ENCODE measurements at regions not wholly inside any gene's neighbourhood (a gene's known extent, or its start where the extent isn't known, plus 50 kb on each side); places are given as distances from the start of the nearest gene placed in this dataset.

- no peak for DNase-seq
Observed at GRCh38 chr20:19807946-19808330, 49.9 kb downstream of the RIN2 start.

GRCh38 chr20:19808498-19808897, 50.4 kb downstream of the RIN2 start:
- DNase-seq, result no peak

DNA sequence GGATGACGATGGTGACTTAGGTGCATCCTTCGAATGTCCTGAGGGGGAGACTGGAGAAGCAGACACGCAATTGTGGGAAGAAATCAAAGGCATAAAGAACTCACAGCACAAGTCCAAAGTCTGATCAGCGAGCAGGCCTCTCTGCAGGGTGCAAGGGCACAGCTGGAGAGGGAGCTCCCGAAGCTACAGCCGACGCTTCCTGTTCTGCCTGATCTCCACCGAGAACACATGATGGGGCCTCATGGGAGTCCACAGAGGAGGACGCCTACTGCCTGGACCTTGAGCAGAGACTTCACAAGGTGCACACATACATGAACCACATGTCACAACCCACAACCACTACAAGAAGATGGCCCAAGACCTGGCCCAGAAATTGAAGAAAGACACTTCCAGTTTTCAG, 51.4 kb downstream of the RIN2 start:
- no peak for DNase-seq

- no peak for DNase-seq
Observed at GRCh38 chr20:19811231-19811630, 53.2 kb downstream of the RIN2 start.

- no peak for DNase-seq
Observed at GRCh38 chr20:19812056-19812455, 54.0 kb downstream of the RIN2 start.

DNA sequence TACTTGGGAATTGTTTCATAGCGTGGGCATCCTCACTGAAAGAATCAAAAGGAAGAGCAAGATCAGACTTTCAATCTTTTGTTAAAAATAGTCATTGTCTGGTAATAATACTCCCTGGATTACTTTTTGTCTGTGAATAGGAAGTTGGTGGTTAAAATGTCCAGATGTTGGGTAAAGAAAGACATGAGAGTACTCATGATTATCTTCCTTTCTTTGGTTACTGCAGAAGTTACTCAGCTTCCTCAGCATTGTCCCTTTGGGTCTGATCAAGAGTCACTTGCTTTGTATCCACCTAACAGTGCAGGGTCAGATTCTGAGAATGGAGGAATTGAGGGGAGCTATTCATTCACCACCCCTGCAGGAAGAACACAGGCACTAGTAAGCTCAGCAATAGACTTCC, 54.6 kb downstream of the RIN2 start:
- no peak for DNase-seq

DNA sequence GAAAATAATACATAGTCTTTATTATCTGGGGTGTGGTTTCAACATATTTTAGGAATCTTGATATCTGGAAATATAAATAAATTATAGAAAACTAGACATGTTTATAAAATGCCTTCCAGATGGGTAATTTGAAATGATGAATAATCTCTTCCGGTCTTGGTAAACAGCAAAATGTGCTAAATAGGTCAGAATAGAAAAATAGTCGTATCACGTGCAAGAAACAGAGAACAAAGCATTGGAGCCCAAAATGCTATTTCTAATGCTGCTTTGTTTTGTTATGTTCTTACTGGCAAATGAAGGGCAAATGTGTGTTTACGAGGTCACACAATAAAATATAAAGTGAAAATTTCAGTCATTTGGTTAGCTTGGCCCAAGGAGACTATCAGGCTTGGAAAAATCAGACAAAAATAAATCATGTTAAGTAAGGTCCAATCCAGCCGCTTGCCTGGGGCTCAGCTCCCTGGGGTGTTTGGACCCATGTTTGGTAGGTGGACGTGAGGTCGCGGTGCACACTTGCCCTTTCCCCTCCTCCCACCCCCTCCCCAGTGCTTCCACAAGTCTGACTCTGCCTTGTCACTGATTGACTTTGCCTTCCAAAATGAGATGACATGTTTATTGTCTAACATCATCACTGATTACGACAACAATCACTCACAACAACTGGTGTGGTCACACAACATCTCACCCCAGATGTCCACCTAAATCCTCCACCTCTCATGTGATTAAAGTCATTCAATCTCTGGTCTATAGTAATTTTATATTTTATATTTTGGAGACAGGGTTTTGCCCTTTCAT, 56.0 kb downstream of the RIN2 start:
- DNase-seq, result no peak

- peak; percentile 9 for DNase-seq
Observed at GRCh38 chr20:19815553-19815991, 57.5 kb downstream of the RIN2 start.

DNA sequence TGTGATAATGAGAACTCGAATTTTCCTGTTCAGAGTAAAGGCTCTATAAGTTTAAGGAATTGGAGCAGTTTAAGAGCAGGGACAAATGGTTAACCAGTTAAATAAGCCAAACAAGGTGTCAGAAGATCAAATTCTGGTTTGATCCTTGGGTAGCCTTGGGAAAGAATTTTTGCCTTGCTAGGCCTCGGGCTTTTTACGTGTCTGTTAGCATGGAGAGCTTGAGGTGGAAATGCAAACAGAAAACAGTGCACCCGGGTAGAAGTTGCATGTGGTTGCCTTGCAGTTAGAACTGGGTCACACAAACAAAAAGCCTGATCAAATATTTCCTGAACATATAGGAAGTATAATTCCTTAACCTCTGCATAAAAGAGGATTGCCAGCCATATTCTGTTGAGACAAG, 58.3 kb downstream of the RIN2 start:
- DNase-seq, result no peak

DNA sequence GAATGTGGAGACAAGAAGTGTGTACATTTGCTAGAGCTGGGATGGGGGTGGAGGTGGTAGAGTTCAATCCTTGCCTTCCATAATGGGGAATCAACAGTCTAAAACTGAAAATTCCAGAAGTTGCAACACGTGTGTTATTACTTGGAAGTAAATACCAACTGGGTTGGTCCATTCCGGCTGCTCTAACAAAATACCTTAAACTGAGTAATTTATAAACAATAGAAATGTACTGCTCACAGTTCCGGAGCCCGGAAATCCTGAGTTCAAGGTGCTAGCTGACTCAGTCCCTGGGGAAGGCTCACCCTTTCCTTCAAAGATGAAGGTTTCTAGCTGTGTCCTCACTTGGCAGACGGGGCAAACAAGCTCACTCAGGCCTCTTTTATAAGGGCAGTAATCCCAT, 59.0 kb downstream of the RIN2 start:
- DNase-seq, result no peak

DNA sequence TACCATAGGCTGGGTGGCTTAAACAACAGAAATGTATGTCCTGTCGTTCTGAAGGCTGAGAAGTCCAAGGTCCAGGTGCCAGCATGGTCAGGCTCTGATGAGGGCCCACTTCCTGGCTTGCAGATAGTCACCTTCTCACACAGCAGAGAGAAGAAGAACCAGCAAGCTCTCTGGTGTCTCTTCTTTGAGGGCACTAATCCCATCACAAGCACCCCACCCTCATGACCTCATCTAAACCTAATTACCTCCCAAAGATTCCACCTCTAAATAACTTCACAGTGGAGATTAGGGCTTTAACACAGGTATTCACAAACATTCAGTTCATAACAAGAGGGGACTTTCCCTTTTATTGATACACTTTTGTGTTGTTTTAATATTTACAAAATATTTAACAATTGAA, 61.1 kb downstream of the RIN2 start:
- no peak for DNase-seq

DNA sequence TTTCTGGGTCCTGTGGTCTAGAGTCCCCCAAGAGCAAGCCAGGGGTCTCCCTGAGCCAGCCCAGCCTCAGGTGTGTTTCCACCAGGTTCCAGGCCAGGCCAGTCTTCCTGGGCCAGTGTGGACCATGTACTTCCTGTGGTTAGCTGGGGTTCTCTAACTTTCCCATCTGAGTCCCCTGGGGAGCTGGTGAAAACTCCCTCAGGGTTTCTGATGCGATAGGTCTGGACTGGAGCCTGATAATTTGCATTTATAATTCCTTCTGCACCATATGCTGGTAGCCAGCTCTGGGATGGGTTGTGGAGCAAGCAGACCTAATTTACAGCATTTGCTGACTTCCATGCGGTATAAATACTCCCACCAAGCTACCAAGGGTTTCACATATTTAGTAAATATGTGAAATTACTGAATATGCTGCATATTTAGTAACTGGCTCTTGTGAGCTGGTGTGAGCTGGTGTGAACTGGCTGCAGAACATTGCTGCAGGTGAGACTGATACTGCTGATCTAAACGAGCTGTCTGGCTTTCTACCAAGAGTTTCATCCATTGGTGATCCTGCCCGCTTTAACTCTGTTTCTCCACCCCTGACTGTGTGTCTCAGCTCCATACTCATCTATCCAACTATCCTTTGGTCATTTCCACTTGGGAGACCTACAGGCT, 62.6 kb downstream of the RIN2 start:
- DNase-seq, result no peak

- no peak for DNase-seq
Observed at GRCh38 chr20:19821606-19822005, 63.5 kb downstream of the RIN2 start.

DNA sequence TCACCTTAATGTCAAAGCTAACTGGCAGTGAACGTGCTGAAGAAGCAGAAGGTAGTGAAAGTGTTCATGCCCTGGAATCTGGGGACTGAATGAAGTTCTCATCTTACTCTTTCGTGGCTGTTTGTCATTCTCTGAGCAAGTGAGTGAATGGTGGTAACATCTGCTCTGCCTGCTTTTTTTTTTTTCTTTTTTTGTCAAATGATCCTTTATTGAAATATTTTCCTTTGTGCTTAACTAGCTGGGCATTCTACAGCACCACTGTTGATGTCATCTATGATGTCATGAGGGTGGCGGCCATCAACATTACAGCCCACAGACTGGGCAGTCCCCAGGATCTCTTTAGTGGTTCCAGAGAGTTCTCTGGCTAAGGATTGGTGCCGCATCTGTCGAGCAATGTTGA, 65.2 kb downstream of the RIN2 start:
- no peak for DNase-seq

DNA sequence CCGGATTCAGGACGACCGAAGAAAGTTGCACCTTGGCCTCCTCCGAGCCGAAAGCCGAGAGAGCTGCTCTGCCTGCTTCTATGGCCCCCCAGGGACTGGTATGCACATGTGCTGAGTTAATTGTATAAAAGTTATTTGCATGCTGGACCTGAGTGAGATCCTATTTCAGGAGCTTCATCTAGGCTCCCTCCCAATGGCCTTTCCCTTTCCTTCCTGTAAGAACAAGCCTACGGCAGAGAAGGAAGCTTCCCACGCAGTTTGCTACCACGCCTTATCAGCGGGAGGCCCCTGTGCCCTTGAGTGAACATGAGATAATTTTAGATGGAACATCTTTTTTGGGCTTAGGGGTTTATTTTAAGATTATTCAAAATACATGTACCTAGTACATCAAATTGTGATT, 65.9 kb downstream of the RIN2 start:
- no peak for DNase-seq

DNA sequence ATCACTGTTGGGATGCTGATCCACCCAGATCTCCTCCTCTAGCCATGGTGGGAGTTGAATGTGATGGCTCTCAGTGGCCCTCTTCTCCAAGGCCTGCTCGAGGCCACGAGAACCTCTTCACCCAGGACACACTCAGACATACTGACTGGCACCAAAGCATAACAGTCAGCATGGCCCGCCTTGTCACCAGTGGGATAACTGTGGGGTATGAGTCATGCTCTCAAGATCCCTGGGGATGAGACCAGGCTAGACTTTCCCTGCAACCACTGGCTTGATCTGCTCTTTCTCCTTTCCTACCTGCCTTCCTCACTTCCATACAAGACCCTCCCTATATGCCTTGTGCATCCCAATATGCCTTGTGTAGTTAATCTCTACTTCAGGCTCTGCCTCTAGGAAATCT, 66.8 kb downstream of the RIN2 start:
- no peak for DNase-seq

- DNase-seq, result no peak
Observed at GRCh38 chr20:19826179-19826914, 68.3 kb downstream of the RIN2 start.

- no peak for DNase-seq
Observed at GRCh38 chr20:19827818-19828217, 69.8 kb downstream of the RIN2 start.

DNA sequence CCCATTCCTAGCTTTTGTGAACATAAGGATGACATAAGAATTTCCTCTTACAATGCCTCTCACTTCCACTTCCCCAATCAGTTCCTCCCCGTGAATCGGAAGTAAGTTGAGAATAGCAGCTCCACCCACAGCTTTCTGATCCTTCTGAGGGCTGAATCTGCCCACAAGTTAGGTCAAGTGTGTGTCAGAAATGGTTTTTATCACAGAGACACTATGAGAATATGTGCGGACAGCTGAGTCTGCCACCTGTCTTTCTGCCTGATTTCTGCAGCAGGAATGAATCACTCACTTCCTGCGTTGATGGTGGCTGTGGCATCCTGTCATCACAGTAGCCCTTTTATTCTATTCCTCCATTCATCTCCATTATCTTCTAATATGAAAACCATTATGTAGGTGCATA, 70.2 kb downstream of the RIN2 start:
- DNase-seq, result no peak

DNA sequence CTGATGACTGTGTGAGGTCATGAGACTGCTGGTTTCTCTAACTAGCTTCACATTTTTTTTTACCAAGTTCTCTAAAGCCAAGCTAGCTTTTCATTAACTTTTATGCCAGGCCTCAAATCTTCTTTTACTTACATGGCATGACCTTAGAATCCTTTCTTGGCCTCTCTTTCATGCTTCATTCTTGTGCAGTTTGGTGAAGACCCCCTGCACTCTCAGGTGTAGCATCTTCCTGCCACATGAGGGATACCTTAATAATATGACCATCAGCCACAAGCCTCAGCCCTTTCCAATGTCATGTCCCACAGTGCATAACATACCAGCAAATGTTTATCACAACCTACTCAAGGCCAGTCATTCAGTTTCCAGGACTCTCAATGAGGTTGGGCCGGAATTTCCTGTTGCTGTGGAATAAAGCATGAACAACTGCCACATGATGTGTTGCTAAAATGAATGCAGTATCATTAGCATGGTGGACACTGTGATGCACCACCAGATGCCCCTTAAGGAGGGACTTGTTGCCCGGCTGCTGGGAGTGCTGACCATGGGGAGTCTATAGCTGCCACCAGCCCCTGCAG, 72.2 kb downstream of the RIN2 start:
- DNase-seq, result no peak

DNA sequence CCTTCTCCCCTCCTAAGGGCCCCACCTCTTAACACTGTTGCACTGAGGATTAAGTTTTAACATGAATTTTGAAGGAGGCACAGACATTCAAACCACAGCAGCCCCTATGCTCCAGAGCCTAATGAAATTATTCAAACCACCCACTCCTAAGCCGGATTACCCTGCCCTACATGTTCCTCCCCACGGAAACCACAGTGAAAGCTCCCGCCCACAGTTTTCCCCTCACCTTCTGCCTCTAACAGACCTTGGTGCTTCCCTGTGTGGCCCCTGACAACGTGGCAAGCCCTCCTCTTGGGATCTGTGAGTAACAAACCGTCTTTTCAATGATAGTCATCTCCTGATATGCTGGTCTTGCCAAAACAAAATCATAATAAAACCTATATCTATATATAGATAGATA, 74.8 kb downstream of the RIN2 start:
- DNase-seq, result no peak

DNA sequence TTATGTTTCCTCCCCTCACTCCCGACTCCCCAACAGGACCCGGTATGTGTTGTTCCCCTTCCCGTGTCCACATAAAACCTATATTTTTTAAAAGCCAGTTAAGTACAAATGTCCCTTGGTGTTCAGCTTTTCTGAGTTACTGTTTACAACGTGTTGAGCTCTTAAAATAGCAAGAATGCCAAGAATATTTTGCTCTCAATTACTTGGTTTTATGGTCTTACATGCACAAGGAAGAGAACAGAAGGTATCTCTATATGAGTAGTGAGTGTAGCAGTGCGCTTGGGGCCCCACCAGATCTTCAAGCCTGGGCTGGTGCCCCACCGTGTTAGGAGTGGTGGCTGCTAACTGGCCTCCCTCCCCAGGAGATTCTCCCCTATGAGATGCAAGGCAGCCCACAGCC, 75.3 kb downstream of the RIN2 start:
- no peak for DNase-seq

DNA sequence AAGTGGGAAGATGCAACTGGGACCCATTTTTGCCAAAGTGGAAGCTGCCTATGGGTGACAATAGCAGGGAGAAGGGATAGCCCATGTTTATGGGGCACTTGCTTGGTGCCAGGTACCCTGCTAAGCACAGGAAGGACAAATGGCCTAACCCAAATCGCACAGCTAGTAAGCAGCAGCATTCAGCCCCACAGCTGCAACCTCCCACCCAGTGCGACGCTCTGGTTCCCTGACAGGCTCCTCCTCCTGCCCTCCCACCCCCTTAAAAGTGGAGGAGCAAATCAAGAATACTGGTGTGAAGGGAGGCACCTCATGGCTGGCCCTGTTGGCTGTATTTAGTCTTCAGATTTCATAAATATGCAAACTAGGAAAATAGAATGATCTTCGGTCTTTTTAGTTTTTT, 76.2 kb downstream of the RIN2 start:
- DNase-seq, result no peak

DNA sequence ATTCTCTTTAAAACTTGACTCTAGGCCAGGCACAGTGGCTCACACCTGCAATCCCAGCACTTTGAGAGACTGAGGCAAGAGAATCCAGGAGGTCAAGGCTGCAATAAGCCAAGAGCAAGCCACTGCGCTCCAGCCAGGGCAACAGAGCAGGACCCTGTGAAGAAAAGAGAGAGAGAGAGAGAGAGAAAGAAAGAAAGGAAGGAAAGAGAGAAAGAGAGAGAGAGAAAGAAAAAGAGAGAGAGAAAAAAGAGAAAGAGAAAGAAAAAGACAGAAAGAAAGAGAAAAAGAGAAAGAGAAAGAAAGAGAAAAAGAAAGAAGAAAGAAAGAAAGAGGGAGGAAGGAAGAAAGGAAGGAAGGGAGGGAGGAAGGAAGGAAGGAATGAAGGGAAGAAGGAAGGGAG, 76.7 kb downstream of the RIN2 start:
- no peak for DNase-seq
